ENCODE measurements at regions not wholly inside any gene's neighbourhood (a gene's known extent, or its start where the extent isn't known, plus 50 kb on each side); places are given as distances from the start of the nearest gene placed in this dataset.

DNA sequence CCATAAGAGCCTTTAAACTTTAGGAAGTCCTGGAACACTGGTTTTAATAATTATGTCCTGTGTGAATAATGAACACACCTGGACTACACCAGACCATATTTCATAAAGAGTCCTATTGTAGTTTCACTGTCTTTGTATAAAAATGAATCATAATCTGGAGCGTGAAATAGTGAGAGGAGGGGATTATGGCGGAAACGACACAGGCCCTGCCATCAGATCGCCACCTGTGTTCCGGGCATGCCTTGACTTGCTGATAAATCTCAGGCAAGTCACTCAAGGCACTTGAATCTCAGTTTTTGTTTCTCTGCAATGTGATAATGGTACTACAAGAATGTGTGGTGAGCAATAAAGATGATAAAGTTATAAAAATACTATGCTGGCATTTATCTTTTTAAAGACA is 995.5 kb downstream of the MCTP2 start:
- TF ChIP-seq, protein P1, sequence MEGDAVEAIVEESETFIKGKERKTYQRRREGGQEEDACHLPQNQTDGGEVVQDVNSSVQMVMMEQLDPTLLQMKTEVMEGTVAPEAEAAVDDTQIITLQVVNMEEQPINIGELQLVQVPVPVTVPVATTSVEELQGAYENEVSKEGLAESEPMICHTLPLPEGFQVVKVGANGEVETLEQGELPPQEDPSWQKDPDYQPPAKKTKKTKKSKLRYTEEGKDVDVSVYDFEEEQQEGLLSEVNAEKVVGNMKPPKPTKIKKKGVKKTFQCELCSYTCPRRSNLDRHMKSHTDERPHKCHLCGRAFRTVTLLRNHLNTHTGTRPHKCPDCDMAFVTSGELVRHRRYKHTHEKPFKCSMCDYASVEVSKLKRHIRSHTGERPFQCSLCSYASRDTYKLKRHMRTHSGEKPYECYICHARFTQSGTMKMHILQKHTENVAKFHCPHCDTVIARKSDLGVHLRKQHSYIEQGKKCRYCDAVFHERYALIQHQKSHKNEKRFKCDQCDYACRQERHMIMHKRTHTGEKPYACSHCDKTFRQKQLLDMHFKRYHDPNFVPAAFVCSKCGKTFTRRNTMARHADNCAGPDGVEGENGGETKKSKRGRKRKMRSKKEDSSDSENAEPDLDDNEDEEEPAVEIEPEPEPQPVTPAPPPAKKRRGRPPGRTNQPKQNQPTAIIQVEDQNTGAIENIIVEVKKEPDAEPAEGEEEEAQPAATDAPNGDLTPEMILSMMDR (conservative IDR thresholded peaks at IDR 0.05; ENCODE audit: low read depth, low read length) = no peak
- H3K4me3 ChIP-seq (ENCODE audit: low read length) = no peak overlapping the region
- no peak for DNase-seq (ENCODE audit: low read depth)

DNA sequence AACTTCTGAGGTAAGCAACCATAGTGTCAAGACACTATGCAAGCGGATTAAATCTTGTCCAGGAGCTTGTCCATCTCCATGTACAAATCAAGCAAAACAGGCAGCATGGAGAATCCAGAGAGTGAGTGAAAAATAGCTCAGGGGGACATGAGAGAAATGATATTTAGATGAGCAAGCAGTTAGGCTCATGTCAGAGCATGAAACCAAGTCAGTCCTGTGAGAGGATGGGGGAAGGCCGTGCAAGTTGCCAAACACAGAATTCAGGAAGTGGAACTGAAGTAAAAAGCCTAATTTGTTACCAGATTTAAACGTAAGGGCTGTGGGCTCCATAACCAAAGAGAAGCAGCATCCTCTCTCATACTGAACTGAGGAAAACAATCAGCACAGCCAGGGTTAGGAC is 995.9 kb downstream of the MCTP2 start:
- no peak overlapping the region for H3K4me3 ChIP-seq (ENCODE audit: low read length)
- TF ChIP-seq, protein P1 (conservative IDR thresholded peaks at IDR 0.05; ENCODE audit: low read depth, low read length) = no peak
- DNase-seq (ENCODE audit: low read depth) = no peak

DNA sequence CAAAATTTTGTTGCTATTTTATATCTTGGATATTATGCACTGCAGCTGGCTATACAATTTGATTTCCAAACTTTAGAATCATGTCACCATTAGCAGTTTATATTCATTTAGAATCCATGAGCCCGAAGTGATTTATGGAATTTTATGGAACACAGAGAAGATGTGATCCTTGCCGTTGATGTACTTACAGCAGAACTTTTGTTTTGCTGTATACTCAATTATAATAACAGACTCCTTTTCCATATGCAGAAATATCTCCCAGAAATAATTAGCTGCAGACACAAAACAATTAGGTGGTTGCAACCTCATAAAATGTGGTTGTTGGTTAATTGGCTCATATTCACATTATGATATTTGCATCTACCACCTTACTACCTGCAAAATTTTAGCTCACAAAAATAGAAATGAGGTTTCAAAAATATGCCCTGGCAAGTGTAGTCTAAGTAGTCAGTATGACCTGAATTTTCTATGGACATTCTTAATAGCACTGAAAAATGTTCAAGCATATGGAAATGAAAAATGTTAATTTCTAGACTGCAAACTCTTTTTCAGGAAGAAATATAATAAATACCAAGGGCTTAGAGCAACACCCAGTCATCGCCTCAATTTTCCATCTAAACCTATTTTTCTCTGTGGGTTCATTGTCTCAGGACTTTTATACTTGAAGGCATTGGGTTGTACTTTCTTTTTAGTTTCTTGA is 997.6 kb downstream of the MCTP2 start:
- H3K4me3 ChIP-seq (ENCODE audit: low read length) = no peak overlapping the region
- no peak for DNase-seq (ENCODE audit: low read depth)
- TF ChIP-seq, protein P1 (conservative IDR thresholded peaks at IDR 0.05; ENCODE audit: low read depth, low read length) = no peak

DNA sequence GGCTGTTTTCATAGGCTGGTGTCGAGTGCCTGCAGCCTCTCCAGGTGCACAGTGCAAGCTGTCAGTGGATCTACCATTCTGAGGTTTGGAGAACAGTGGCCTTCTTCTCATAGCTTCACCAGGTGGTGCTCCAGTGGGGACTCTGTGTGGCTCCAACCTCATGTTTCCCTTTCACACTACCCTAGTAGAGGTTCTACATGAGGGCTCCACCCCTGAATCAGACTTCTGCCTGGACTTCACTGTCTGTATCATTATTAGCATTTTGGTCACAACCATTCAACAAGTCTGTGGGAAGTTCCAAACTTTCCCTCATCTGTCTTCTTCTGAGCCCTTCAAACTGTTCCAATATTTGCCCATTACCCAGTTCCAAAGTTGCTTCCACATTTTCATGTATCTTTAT is 1003.7 kb downstream of the MCTP2 start:
- H3K4me3 ChIP-seq (ENCODE audit: low read length) = no peak overlapping the region
- TF ChIP-seq, protein P1 (conservative IDR thresholded peaks at IDR 0.05; ENCODE audit: low read depth, low read length) = no peak
- no peak for DNase-seq (ENCODE audit: low read depth)

DNA sequence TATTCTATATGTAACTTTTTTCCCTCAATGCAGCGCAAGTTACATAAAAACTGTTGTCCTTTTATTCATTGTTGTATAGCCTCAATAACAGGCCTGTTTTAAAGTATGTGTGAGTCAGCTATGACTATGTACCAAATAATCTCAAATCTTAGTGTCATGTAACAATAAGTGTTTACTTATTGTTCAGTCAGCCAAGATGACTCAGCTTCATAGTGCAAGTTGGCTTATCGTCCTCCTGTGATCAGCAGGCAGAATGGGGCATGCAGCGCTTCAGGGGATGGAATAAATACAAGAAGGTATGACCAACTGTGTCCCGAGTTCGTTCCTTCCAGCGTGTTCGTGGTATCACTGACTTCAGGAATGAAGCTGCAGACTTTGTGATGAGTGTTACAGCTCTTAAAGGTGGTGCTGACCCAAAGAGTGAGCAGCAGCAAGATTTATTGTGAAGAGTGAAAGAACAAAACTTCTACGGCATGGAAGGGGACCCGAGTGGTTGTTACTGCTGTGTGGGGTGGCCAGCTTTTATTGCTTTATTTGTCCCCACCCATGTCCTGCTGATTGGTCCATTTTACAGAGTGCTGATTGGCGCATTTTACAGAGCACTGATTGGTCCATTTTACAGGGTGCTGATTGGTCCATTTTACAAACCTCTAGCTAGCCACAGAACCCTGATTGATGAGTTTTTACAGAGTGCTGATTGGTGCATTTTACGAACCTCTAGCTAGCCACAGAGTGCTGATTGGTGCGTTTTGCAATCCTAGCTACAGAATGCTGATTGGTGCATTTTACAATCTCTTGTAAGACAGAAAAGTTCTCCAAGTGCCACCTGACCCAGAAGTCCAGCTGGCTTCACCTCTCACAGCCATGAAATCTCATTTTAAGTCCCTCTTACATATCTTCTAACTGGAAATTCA is 1016.0 kb downstream of the MCTP2 start:
- DNase-seq (ENCODE audit: low read depth) = peak; percentile 94
- TF ChIP-seq, protein P1 (conservative IDR thresholded peaks at IDR 0.05; ENCODE audit: low read depth, low read length) = no peak
- H3K4me3 ChIP-seq (ENCODE audit: low read length) = no peak overlapping the region

DNA sequence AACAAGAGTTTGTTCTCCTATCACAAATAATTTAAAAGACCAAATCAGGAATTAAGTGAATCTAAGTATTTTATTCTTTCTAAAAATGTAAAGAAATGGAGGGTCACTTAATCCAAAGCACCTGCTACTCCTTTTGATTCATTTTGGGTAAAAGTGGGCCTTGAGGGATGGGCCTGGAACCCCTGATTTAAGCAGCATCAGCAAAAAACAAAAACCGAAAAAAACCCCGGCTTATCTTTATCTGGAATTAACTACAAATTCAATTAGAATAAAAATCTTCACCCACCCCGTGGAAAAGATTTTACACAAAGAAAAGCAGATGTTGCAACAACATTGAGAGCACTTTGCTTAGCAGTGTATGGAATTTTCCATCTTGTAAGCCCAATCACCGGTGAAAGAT is 1018.2 kb downstream of the MCTP2 start:
- H3K4me3 ChIP-seq (ENCODE audit: low read length) = no peak overlapping the region
- TF ChIP-seq, protein P1 (conservative IDR thresholded peaks at IDR 0.05; ENCODE audit: low read depth, low read length) = no peak
- no peak for DNase-seq (ENCODE audit: low read depth)
